ENCODE measurements at regions not wholly inside any gene's neighbourhood (a gene's known extent, or its start where the extent isn't known, plus 50 kb on each side); places are given as distances from the start of the nearest gene placed in this dataset.
A peak's percentile ranks its signal among the peaks of the same experiment; 100 is the strongest.

DNA sequence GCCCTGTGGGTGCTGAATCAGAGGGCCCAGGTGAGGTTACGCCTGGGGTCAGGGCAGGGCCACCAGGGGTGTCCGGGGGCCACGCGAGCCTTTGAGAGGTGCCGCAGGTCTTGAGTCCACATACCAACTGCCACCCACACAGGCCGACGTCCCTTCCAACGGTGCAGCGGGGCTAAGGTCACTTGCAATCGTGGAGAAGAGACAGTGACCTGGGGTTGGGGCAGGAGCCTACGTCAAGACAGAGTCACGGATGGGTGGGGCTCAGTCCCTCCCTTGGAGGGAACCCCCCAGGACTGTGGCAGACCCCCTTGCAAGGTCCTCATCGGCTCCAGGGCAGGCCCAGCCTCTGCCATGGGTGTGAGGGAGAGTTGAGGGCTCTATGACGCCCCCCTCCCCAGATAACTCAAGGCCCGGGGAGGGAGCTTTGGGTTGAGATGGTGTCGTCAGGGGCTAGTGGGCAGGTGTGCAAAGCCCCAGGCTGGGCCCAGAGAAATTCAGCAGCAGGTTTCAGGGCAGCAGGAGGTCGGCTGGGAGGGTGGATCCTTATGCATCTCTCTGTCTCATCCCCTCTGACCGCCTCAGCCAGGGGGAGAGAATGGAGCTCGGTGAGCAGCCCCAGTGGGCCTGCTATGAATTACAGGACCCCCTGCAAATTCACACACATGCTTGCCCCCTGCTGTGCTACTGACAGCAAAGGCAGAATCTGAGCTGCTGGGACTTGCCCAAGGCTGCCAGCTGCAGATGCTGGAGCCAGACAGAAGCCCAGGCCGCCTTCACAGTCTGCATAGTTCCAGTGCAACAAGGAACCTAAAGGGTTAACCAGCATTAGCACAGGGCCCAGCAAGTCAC is 60.0 kb downstream of the MYEOV start:
- H3K4me1 Mint-ChIP-seq: no peaks in the 10 kb centered on the region
- peaks cover 1% of the 10 kb centered on the region for H3K9me3 Mint-ChIP-seq
- no peaks in the 10 kb centered on the region for H4K20me1 ChIP-seq (ENCODE audit: low read depth)
- H3K4me3 ChIP-seq: no peak overlapping the region
- no peaks in the 10 kb centered on the region for H3K27me3 ChIP-seq
- no peaks in the 10 kb centered on the region for H3K4me1 ChIP-seq
- no peaks in the 10 kb centered on the region for H3K36me3 ChIP-seq
- no peak overlapping the region for H3K4me2 ChIP-seq
- no peak overlapping the region for H3K9ac ChIP-seq
- H3K27ac Mint-ChIP-seq: no peak overlapping the region
- no peak for DNase-seq (ENCODE audit: low spot score)
- H3K27ac ChIP-seq: no peak overlapping the region
- TF ChIP-seq, protein P1, sequence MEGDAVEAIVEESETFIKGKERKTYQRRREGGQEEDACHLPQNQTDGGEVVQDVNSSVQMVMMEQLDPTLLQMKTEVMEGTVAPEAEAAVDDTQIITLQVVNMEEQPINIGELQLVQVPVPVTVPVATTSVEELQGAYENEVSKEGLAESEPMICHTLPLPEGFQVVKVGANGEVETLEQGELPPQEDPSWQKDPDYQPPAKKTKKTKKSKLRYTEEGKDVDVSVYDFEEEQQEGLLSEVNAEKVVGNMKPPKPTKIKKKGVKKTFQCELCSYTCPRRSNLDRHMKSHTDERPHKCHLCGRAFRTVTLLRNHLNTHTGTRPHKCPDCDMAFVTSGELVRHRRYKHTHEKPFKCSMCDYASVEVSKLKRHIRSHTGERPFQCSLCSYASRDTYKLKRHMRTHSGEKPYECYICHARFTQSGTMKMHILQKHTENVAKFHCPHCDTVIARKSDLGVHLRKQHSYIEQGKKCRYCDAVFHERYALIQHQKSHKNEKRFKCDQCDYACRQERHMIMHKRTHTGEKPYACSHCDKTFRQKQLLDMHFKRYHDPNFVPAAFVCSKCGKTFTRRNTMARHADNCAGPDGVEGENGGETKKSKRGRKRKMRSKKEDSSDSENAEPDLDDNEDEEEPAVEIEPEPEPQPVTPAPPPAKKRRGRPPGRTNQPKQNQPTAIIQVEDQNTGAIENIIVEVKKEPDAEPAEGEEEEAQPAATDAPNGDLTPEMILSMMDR (IDR thresholded peaks at IDR 0.05): no peak
- TF ChIP-seq EZH2phosphoT487 (IDR thresholded peaks at IDR 0.05) (no peak), EZH2 (IDR thresholded peaks at IDR 0.05) (no peak)
- H3K27me3 Mint-ChIP-seq (ENCODE audit: insufficient read depth, low read depth): peaks cover 7% of the 10 kb centered on the region
- H3K4me3 Mint-ChIP-seq: no peak overlapping the region
- H3F3A ChIP-seq (ENCODE audit: low read depth): no peaks in the 10 kb centered on the region
- no peaks in the 10 kb centered on the region for H3K79me2 ChIP-seq (ENCODE audit: low read depth)
- no peak overlapping the region for H2AFZ ChIP-seq (replicated peaks)
- H3K9me3 ChIP-seq (ENCODE audit: low read depth): no peaks in the 10 kb centered on the region
- H3K36me3 Mint-ChIP-seq: no peaks in the 10 kb centered on the region

DNA sequence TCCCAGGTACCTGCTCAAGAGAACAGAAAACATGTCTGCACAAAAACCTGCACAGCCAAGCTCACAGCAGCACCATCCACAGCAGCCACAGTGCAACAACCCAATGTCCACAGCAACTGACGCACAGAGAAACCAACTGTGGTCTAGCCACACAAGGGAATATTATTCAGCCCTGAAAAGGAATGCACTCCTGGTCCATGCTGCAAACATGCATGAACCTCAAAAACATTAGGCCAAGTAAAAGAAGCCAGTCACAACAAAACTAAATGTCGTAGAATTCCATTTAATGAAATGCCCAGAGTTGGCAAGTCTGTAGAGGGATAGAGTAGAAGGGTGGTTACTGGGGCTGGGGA is 60.6 kb downstream of the MYEOV start:
- H3F3A ChIP-seq (ENCODE audit: low read depth): no peaks in the 10 kb centered on the region
- TF ChIP-seq EZH2 (IDR thresholded peaks at IDR 0.05): no peak
- no peak for TF ChIP-seq EZH2phosphoT487 (IDR thresholded peaks at IDR 0.05)
- TF ChIP-seq, protein P1 (IDR thresholded peaks at IDR 0.05): no peak
- H3K27ac Mint-ChIP-seq: no peak overlapping the region
- no peak overlapping the region for H3K4me3 ChIP-seq
- H3K4me3 Mint-ChIP-seq: no peak overlapping the region
- peaks cover 2% of the 10 kb centered on the region for H3K9me3 ChIP-seq (ENCODE audit: low read depth)
- H3K27me3 Mint-ChIP-seq (ENCODE audit: insufficient read depth, low read depth): peaks cover 7% of the 10 kb centered on the region
- H3K4me2 ChIP-seq: no peak overlapping the region
- no peak overlapping the region for H2AFZ ChIP-seq (replicated peaks)
- H3K9ac ChIP-seq: no peak overlapping the region
- H3K36me3 ChIP-seq: no peaks in the 10 kb centered on the region
- no peaks in the 10 kb centered on the region for H3K4me1 ChIP-seq
- H3K79me2 ChIP-seq (ENCODE audit: low read depth): no peaks in the 10 kb centered on the region
- no peaks in the 10 kb centered on the region for H3K4me1 Mint-ChIP-seq
- H4K20me1 ChIP-seq (ENCODE audit: low read depth): no peaks in the 10 kb centered on the region
- no peak for DNase-seq (ENCODE audit: low spot score)
- no peaks in the 10 kb centered on the region for H3K36me3 Mint-ChIP-seq
- H3K27ac ChIP-seq: no peak overlapping the region
- no peaks in the 10 kb centered on the region for H3K27me3 ChIP-seq
- H3K9me3 Mint-ChIP-seq: peaks cover 4% of the 10 kb centered on the region

DNA sequence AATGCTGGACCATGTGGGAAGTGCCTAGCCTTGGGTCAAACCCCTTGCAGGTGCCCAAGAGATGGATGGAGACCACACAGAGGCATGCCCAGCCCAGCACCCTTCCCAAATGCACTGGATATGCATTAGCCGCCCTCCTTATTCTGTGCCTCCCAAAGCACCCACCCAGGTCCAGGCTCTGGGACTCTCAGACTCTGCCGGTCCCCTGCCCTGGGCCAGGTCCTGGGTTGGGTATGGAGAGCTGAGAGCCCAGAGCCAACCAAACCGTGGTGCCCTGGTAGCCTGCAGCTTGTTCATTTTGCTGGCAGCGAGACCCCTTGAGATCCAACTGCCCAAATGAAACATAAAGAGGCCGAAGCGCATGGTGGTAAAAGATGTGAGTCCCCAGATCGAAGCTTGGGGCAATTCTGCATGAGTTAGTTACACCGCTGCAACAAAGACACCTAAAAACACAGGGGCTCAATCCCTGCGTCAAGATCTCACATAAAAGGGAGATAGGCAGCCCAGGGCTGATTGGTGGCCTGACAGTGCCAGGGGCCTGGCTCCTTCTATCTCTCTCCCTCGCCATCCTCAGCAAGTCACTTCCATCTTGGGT is 61.5 kb downstream of the MYEOV start:
- Histone ChIP-seq H3K9ac (no peak overlapping the region), H3K36me3 (no peaks in the 10 kb centered on the region), H3K4me1 (no peaks in the 10 kb centered on the region), H2AFZ (replicated peaks) (peak overlapping the region; percentile 57), H3K9me3 (ENCODE audit: low read depth) (peaks cover 6% of the 10 kb centered on the region), H4K20me1 (ENCODE audit: low read depth) (no peaks in the 10 kb centered on the region), H3K4me2 (no peak overlapping the region), H3F3A (ENCODE audit: low read depth) (no peaks in the 10 kb centered on the region), H3K27ac (no peak overlapping the region), H3K27me3 (no peaks in the 10 kb centered on the region), H3K79me2 (ENCODE audit: low read depth) (no peaks in the 10 kb centered on the region), H3K4me3 (no peak overlapping the region)
- Mint-ChIP-seq H3K4me3 (no peak overlapping the region), H3K9me3 (peaks cover 7% of the 10 kb centered on the region), H3K36me3 (no peaks in the 10 kb centered on the region), H3K27me3 (ENCODE audit: insufficient read depth, low read depth) (peaks cover 7% of the 10 kb centered on the region), H3K27ac (peak overlapping the region; percentile 87), H3K4me1 (no peaks in the 10 kb centered on the region)
- TF ChIP-seq, protein P1 (IDR thresholded peaks at IDR 0.05): no peak
- TF ChIP-seq EZH2 (IDR thresholded peaks at IDR 0.05) (no peak), EZH2phosphoT487 (IDR thresholded peaks at IDR 0.05) (no peak)
- no peak for DNase-seq (ENCODE audit: low spot score)
